GM21515 (cell line): ENCODE measurements at regions not wholly inside any gene's neighbourhood (a gene's known extent, or its start where the extent isn't known, plus 50 kb on each side); places are given as distances from the start of the nearest gene placed in this dataset.

ENCODE experiments used
- ATAC-seq: cut with Tn5 transposase; IDR thresholded peaks from one replicate; pipeline ENCODE4 v1.9.1; 2021; ENCODE audit not compliant: unreplicated experiment

DNA sequence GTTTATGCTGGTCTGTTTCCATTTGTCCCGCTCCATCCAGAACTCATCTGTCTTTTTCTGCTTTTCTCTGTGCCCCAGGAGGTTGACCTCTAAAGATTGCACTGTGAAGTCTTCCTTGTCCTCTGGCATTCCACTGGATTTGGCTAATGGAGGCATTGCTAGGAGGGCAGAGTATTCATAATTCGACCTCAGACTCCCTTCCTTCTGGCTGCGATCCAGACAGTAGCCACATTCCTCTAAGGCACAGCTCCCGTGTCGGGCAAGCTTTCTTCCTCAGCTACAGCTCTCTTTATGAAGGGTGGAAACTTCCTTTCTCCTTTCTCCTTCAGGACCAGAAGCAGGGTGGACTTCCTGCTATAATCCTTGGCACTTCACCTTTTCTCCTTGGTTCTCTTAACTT is 175.9 kb downstream of the BAMBI start:
- no peak for ATAC-seq

DNA sequence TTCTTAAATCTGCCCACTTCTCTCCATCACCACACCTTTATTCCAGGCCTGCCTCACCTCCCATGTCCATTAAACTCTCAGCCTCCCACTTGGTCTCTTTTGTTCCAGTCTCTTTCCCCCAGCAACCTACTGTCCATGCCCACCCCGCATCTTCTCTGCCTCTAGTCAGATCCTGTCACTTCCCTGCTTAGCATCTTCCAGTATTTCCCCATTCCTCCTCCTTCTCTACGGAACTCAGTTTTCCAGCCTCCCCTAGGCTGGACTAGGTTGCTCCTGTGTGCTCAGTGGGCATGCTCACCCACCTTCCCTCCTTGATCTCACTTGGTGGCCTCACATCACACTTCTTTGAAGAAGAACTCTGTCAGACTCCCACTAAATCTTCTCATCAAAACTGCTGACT is 179.8 kb downstream of the BAMBI start:
- no peak for ATAC-seq

DNA sequence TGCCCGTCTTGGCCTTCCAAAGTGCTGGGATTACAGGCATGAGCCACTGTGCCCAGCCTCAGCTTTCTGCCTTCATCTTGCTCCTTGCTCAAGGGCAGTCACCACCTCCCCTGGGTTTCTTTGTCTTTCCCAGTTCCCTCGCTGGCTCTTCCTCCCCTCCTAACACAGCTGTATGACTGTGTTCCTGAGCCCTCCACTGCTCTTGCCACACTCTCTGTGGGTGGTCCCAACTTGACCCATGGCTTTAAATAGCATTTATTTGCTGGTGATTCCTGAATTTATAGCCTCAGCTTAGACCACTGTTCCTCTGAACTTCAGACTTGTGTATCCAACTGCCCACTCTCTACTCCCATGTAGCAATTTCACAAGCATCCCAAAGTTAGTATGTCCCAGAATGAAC is 181.3 kb downstream of the BAMBI start:
- no peak for ATAC-seq

DNA sequence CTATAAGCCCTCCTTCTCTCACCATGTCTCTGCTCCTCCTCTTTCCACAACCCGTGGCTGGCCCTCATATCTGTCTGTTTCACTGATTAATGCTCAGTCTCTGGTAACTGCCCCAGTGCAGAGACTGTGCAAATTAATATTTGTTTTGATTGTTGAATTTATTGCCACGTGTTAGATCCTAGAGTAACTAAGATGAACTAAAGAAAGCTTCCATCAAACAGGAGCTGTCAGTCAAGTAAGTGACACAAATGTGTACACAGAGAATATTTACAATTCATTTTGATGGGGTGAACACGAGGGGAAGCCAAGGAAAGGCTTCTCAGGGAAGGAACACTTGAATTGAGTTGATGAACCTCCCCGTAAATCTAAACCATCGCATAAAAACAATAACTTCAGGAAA is 182.5 kb downstream of the BAMBI start:
- ATAC-seq = no peak

DNA sequence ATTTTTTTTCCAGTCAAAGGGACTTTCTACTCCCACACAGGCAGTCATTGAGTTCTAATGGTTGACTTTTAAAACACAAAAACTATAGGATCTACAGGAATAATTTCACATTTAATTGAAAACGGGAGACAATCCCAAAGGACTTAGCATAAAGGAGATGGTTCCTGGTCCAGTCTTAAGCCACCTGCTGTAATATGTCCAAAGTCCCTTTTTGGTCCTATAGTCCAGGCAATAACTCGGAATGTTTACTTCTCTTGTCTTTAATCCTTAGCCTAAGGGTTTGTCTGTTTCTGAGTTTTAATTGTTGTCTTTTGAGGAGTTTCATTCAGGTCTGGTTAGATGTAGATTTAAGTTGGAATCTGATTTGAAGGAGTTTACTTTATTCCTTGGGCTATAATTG is 184.9 kb downstream of the BAMBI start:
- ATAC-seq = no peak

DNA sequence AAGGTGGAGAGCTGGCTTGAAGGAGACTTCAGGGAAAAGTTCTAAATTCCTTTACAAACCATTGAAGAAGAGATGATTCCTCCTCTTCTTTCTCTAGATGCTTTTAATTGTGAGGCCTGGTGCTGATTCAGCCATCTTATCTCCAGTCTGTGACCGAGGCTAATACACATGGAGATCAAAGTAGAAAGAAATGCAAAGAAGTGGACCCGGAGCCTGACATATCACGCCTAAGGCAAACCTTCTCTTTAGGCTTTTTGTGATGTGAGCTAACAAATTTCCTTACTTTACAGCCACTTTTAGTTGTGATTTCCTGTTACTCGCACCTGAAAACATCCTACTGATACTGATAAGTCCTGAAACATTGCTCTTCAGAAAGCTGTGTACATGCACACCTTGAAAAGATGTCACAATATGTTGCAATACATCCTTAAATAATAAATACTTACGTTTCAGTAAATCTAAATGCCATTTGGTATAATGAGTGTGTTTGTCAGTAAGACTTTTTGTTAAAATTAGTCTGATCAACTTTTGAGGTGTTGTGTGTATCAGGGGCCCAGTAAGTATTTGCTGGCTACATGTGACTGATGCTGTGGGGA is 192.4 kb downstream of the BAMBI start:
- ATAC-seq = no peak

DNA sequence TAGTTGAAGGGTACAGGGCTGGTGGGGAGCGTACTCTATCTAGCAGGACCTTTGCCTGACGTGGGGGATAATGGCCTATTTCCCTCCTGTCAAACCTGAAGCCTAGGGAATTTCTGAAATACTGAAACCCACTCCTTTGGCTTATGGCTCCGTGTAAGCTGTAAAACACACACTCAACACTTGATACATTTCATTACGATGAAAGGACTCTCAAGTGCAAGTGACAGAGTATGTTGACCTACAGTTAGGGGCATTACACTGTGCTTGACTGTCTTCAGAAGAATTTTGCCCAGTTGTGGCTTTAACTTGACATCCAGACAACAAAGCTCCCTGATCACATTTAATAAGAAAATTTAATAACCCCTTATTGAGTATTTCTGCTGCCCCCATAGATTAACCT is 194.3 kb downstream of the BAMBI start:
- no peak for ATAC-seq

DNA sequence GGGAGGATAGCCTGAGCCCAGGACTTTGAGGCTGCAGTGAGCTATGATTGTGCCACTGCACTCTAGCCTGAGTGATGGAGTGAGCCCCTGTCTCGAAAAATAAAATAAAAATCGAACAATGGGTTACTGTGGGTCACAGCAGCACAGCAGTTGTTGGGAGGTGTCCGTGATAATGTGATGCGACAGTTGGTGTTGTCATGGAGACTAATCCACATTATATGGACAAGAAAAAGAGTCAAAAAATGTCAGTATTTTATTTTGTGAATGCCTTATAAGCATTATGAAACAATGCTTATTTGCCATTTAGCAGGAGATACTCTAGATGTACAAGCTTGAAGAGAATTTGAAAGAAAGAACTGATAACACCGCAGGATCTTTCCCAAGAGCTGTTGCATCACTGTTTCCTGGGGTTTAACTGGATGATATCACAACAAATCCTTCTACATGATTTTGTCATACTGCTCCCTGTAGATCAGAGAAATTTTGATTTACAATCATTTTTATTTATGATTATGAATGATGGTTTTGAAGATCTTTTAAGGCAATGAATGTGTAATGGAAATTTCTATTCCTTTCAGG is 195.4 kb downstream of the BAMBI start:
- no peak for ATAC-seq

DNA sequence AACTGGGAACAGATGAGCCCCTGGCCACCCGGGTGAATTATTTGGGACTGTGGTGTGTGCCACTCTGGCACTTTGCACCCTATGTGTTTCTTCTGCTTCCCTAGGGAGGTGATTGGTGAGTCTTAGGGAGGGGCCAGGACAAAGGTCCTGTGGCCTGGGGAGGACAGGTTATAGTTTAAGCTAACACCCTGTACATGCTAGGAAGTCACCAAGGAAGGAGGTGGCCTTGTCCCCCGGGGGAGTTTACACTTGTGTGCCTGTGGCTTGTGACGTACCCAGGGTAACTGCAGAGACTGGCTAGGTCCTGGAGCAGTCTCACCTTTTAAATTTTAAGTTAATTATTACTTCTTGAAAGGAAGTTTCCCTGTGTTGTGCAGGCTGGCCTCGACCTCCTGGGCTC is 196.2 kb downstream of the BAMBI start:
- ATAC-seq = no peak

DNA sequence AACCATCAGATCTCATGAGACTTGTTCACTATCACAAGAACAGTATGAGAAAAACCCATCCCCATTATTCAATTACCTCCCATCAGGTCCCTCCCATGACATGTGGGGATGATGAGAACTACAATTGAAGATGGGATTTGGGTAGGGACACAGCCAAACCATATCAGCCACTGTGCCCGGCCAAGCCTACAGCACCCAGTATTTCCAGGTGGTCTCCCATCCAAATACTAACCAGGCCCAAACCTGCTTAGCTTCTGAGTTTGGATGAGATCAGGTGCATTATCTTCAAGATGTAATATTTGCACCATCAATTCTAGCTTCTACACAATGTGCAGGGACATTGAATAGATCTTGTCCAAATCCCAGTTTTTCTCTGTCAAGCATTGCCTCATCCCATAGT is 196.9 kb downstream of the BAMBI start:
- no peak for ATAC-seq

DNA sequence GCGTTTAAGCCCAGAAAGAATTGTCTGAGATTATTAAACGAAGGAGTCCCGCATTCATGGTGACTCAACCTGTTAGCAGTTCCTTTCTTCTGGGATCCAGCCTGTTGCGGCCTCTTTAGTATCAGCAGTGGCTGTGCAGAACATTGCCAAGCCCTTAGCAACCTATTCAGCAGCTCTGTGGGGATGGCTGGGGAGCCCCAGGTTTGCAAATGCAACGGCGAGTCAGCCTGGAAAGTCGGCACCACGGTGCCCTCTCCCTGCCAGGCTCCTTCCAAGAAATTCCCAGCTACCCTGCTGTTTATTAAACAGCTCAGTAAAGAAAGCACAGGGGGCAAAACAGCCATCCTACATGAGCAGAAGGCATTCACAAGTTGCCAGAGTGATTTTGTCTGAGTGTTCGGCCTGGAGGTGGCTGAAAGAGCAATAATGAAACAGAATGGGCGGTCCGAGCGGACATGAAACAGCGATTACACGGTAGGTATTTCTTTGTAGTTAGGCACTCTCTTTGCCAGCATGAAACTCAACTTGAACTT is 198.3 kb downstream of the BAMBI start:
- no peak for ATAC-seq

DNA sequence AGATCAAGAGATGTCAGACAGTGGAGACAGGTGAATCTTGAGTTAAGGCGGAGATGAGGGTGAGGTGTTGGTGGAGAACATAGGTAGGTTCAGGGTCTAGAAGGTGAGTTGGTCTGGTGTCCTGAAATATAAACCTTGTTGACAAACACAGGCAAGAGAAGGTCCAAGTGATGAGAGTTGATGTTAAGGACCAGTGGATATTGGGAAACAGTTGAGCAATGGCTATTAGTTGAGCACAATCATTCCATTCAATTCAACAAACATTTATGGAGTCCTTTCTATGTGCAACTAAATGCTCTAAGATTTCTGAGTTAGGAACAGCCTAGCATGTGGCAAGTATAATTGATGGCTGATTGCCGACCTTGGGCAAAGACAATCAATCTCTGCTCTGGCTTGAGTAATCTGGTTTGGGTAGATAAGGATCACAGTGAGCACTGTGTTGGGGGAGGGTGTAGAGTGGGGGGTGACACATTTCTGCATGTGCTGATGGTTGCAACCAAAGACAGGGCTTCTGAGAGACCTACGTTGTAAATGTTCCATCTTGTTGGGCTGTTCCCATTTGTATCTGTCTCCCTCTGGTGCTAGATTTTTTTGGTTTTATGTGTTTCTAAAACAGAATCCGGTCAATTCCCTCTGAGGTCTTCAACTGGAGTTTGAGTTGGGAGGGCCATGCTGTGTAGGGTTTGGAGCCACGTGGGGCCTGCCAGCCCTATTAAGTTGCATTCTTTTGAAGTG is 201.1 kb downstream of the BAMBI start:
- ATAC-seq = no peak

DNA sequence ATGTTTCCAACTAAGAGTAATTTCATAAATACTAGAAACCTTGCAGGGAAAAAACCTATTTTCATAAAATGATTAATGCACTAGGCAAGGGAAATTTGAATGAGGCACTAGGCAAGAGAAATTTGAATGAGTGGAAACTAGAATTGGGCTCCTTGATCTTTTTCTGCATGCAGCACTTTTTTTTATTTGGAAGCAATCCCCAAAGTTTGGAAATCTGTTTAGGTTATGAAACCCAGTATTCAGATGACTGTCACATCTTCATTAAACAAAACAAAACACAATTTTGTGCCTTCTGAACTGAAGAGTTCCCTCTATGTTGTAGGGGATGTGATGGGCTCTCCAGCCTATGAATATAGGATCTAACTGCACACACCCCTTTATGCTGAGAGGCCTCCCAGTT is 201.9 kb downstream of the BAMBI start:
- ATAC-seq = no peak

DNA sequence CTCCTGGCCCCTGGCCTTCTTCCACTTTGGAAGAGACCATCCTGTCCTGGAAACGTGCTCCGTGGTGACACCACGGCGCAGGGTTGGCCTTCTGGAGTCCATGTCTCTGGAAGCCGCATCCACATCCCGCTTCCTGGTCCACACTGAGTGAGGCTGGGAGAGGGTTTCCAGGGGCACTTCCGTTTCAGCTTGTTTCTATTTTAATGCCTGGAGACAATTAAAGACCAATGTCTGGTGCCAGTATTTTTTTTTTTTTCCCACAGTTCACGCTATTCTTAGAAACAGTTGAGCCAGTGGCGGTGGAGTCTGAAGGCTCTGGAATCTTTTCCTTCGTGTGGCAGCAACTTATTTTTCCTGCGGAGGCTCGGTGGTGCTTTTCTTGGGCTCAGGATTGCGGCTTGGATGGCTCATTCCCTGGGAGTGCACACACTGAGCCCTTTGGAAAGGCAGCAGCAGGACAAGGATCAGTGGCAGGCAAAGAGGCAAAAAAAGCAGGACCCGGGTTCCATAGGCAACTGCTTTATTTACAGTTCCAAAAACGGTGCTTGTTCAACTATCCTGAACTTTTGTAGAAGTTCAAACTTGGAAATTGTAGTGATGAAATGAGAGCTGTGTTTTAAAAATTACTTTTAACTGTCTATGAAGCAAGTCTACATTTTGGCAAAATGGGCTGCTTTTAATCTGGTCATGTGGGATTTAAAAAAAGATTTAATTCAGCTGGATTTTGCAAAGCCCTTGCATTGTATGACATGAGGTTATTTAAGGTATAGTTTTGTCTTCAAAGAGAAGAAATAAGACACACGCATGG is 202.8 kb downstream of the BAMBI start:
- no peak for ATAC-seq

DNA sequence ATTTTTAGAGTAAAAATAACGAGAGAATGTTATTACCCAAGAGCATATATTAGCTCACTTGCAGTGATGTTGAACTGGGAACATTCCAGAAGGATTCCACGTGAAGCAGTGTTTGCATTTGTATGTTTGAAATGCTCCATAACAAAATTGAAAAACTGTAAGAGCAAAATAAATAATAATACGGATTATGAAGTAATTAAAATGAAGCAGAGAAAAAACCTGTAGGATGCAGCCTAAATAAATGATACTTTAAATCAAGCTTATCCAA is 203.3 kb downstream of the BAMBI start:
- no peak for ATAC-seq

DNA sequence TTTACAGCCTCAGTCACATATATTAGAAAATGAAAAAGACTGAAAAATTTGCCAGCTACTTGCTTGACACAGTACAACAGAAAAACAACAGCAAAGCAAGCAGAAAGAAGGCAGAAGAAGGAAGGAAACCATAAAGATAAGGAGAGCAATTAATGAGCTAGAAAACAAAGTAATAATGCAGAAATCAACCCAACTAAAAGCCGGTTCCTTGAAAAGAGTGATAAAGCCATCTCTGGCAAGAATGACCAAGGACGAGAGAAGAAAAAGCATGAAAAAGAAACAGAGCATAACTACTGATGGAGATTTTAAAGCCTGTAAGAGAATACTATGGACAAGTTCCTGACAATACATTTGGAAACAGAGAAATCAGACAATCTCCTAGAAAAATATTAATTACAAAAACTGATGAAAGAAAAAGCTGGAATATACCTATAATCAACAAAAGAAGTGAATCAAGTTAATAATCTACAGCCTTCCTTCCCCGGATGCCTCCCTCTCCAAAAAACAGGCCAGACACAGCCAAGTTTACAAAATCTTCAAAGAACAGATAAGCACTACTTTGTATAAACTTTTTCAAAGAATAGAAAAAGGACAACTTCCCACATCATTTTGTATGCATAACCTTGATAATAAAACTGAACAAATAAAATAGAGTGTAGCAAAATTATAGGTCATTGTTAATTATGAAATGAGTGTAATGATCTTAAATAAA is 204.0 kb downstream of the BAMBI start:
- no peak for ATAC-seq

DNA sequence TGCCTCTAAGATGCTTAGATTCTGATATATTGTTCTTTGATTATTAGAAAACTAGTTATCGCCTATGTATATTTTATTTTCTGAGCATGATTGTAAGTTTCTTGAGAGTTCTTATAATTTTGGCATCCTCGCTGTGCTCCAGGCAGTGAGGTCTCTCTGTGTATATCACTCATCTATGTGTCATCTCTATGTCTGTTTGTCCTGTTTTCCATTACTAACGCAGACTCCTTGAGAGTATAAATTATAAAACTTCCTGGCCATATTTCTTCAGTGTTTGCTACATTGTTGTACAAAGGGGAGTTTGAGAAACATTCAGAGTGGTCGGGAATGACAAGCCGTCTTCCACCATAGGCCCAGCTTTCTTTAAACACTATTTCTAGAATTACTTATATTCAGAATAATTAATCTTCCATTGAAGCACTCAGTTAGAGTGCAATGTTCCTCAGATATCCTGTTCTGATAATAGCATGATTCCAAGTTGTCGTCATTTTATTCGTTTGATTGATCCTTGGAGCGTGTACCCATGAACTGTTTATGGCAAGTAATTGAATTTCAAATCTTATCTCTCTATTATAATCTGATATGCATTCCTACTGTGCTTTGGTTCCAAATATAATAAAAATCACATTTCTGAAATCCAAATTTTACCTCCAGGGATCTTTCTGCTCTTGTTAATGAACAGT is 206.6 kb downstream of the BAMBI start:
- no peak for ATAC-seq

DNA sequence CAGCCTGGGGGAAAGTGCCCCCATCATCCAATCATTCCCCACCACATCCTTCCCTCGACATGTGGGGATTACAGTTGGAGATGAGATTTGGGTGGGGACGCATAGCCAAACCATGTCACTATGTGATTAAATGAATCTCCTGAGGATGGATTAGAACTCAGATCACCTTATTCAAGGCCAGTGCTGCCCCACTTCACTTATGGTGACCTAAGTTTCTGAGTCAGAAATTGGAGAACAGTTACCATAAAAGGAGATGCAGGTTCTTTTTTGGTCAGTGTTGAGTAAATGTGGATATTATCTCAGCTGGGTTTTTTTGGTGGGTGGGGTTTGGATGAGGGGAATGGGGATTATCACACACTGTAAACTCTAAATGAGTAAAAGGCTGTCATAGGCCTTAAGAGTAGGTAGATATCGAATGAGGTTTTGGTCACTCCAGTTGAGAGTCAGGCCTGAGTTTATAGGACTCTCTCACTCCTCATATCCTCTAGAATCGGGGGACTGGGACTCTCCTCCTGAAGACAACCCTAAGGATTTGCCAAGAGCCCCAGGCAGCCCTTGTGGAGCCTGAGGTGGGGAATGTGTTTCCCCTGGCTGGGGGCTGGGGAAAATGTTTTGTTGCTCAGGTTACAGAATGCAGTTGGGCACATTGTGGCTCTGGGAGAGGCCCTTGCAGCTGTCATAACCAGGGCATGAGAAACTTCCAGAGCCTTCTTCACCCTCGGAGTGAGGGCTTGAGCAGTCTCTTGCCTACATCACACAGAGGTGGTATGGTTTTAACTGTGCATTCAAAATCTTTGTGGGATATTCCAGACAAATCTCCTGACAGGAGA is 213.0 kb downstream of the BAMBI start:
- ATAC-seq = no peak

DNA sequence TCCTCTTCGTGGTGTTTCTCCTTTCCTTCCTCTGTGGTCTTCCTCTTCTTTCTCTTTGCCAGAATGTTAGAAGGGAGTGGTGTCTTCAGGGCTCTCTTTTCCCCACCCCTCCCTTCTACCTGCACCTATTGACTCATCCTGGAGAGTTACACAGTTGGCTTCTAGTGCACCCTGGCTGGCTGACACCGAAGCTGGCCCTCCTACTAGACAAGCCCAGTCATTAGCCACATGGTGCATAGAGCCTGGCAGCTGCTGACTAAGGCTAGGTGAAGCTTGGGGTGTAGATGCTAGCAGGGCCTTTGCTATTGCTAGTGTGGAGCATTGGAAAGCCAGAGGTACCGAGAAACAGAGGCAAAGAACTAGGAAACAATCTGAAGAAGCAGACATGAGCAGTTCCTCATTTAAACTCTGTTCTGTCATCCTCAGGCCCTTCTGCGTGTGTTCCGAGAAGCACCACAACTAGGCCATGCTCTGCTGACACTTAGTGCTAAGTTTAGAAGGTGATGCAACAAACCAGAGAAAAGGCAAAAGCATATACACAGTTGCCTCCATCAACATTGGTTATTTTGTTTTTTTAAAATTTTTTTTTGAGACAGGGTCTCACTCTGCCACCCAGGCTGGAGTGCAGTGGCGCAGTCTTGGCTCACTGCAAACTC is 213.9 kb downstream of the BAMBI start:
- no peak for ATAC-seq
